ENCODE measurements at regions not wholly inside any gene's neighbourhood (a gene's known extent, or its start where the extent isn't known, plus 50 kb on each side); places are given as distances from the start of the nearest gene placed in this dataset.
A peak's percentile ranks its signal among the peaks of the same experiment; 100 is the strongest.

- no peak for DNase-seq
These were observed 134.0 kb upstream of the MAP9 start for GRCh38 chr4:155510771-155511170.

- no peak for DNase-seq
These were observed 132.8 kb upstream of the MAP9 start for GRCh38 chr4:155509555-155509954.

GRCh38 chr4:155506745-155507144 lies 130.0 kb upstream of the MAP9 start:
- DNase-seq, result no peak

- no peak for DNase-seq
These were observed 128.6 kb upstream of the MAP9 start for GRCh38 chr4:155505321-155505720.

GRCh38 chr4:155497306-155497705 lies 120.5 kb upstream of the MAP9 start:
- no peak for DNase-seq

- DNase-seq, result no peak
These were observed 119.5 kb upstream of the MAP9 start for GRCh38 chr4:155496294-155496626.

GRCh38 chr4:155495572-155496293 lies 119.0 kb upstream of the MAP9 start:
- DNase-seq, result no peak

GRCh38 chr4:155494037-155494718 lies 117.4 kb upstream of the MAP9 start:
- DNase-seq, result no peak

GRCh38 chr4:155491336-155492120 lies 114.8 kb upstream of the MAP9 start:
- DNase-seq, result no peak

GRCh38 chr4:155489271-155489670 lies 112.5 kb upstream of the MAP9 start:
- no peak for DNase-seq

- DNase-seq, result no peak
These were observed 111.9 kb upstream of the MAP9 start for GRCh38 chr4:155488691-155489090.

- DNase-seq, result no peak
These were observed 110.4 kb upstream of the MAP9 start for GRCh38 chr4:155487210-155487609.

GRCh38 chr4:155481150-155481549 lies 104.4 kb upstream of the MAP9 start:
- no peak for DNase-seq

- no peak for DNase-seq
These were observed 103.1 kb upstream of the MAP9 start for GRCh38 chr4:155479835-155480234.

- DNase-seq, result no peak
These were observed 101.6 kb upstream of the MAP9 start for GRCh38 chr4:155478336-155478835.

GRCh38 chr4:155474758-155475157 lies 98.0 kb upstream of the MAP9 start:
- no peak for DNase-seq

- no peak for DNase-seq
These were observed 96.8 kb upstream of the MAP9 start for GRCh38 chr4:155473420-155474095.

GRCh38 chr4:155468282-155468681 lies 91.5 kb upstream of the MAP9 start:
- DNase-seq, result no peak

GRCh38 chr4:155450676-155451075 lies 73.9 kb upstream of the MAP9 start:
- no peak for DNase-seq

- peak; percentile 15 for DNase-seq
These were observed 68.5 kb upstream of the MAP9 start for GRCh38 chr4:155445306-155445705.

GRCh38 chr4:155444721-155445120 lies 68.0 kb upstream of the MAP9 start:
- DNase-seq, result no peak

GRCh38 chr4:155442267-155443105 lies 65.7 kb upstream of the MAP9 start:
- peak; percentile 23 for DNase-seq

Measured in NCI-H1105 (cell line).